ENCODE measurements at regions not wholly inside any gene's neighbourhood (a gene's known extent, or its start where the extent isn't known, plus 50 kb on each side); places are given as distances from the start of the nearest gene placed in this dataset.
"Not testable (repeated sequence)": the region's sequence is repeated elsewhere in the genome, so short reads cannot be mapped to it uniquely, and the experiment has no call there.

- H3K27me3 ChIP-seq, result no peaks in the 10 kb centered on the region
- H3K4me3 ChIP-seq (ENCODE audit: low read depth in 1 of 2, low read length in 1 of 2), result no peak overlapping the region
- no peak for TF ChIP-seq CTCF (IDR thresholded peaks at IDR 0.05)
- no peak overlapping the region for H3K27ac ChIP-seq
- no peaks in the 10 kb centered on the region for H3K4me1 ChIP-seq (ENCODE audit: control insufficient read depth in 1 of 2, insufficient read depth in 1 of 2, low read depth in 1 of 2, low read length in 1 of 2)
- no peaks in the 10 kb centered on the region for H3K9me3 ChIP-seq
- no peaks in the 10 kb centered on the region for H3K36me3 ChIP-seq
Measured at GRCh38 chr4:100872811-100873210, 355.0 kb upstream of the EMCN start.

- Histone ChIP-seq H3K36me3 (no peaks in the 10 kb centered on the region), H3K9me3 (no peaks in the 10 kb centered on the region), H3K27ac (no peak overlapping the region), H3K27me3 (no peaks in the 10 kb centered on the region), H3K4me1 (ENCODE audit: control insufficient read depth in 1 of 2, insufficient read depth in 1 of 2, low read depth in 1 of 2, low read length in 1 of 2) (no peaks in the 10 kb centered on the region), H3K4me3 (ENCODE audit: low read depth in 1 of 2, low read length in 1 of 2) (no peak overlapping the region)
- no peak for TF ChIP-seq CTCF (IDR thresholded peaks at IDR 0.05)
Measured at GRCh38 chr4:100870940-100871772, 353.3 kb upstream of the EMCN start.

GRCh38 chr4:100869276-100869675 lies 351.5 kb upstream of the EMCN start:
- H3K36me3 ChIP-seq, result no peaks in the 10 kb centered on the region
- no peak overlapping the region for H3K27ac ChIP-seq
- no peaks in the 10 kb centered on the region for H3K27me3 ChIP-seq
- TF ChIP-seq CTCF (IDR thresholded peaks at IDR 0.05), result no peak
- no peak overlapping the region for H3K4me3 ChIP-seq (ENCODE audit: low read depth in 1 of 2, low read length in 1 of 2)
- no peaks in the 10 kb centered on the region for H3K4me1 ChIP-seq (ENCODE audit: control insufficient read depth in 1 of 2, insufficient read depth in 1 of 2, low read depth in 1 of 2, low read length in 1 of 2)
- H3K9me3 ChIP-seq, result no peaks in the 10 kb centered on the region

- H3K4me3 ChIP-seq (ENCODE audit: low read depth in 1 of 2, low read length in 1 of 2); H3K27ac ChIP-seq; H3K27me3 ChIP-seq; H3K9me3 ChIP-seq; H3K4me1 ChIP-seq (ENCODE audit: control insufficient read depth in 1 of 2, insufficient read depth in 1 of 2, low read depth in 1 of 2, low read length in 1 of 2); H3K36me3 ChIP-seq: not testable (repeated sequence)
Measured at GRCh38 chr4:100868281-100868680, 350.5 kb upstream of the EMCN start.

- H3K4me3 ChIP-seq (ENCODE audit: low read depth in 1 of 2, low read length in 1 of 2), result no peak overlapping the region
- H3K27ac ChIP-seq, result no peak overlapping the region
- H3K9me3 ChIP-seq, result no peaks in the 10 kb centered on the region
- no peaks in the 10 kb centered on the region for H3K36me3 ChIP-seq
- TF ChIP-seq CTCF (IDR thresholded peaks at IDR 0.05), result no peak
- peaks cover 6 to 12% of the 10 kb centered on the region in 2 experiments for H3K4me1 ChIP-seq (ENCODE audit: control insufficient read depth in 1 of 2, insufficient read depth in 1 of 2, low read depth in 1 of 2, low read length in 1 of 2)
- H3K27me3 ChIP-seq, result no peaks in the 10 kb centered on the region
Measured at GRCh38 chr4:100852326-100852725, 334.5 kb upstream of the EMCN start.

- Histone ChIP-seq H3K27me3 (no peaks in the 10 kb centered on the region), H3K27ac (no peak overlapping the region), H3K36me3 (no peaks in the 10 kb centered on the region), H3K4me3 (ENCODE audit: low read depth in 1 of 2, low read length in 1 of 2) (no peak overlapping the region), H3K9me3 (no peaks in the 10 kb centered on the region), H3K4me1 (ENCODE audit: control insufficient read depth in 1 of 2, insufficient read depth in 1 of 2, low read depth in 1 of 2, low read length in 1 of 2) (peaks cover 6 to 12% of the 10 kb centered on the region in 2 experiments)
- TF ChIP-seq CTCF (IDR thresholded peaks at IDR 0.05), result no peak
Measured at GRCh38 chr4:100849319-100849718, 331.5 kb upstream of the EMCN start.
